ENCODE measurements at regions not wholly inside any gene's neighbourhood (a gene's known extent, or its start where the extent isn't known, plus 50 kb on each side); places are given as distances from the start of the nearest gene placed in this dataset.

GRCh38 chr10:3856593-3856992 lies 71.6 kb upstream of the KLF6 start:
- TF ChIP-seq, protein P1, sequence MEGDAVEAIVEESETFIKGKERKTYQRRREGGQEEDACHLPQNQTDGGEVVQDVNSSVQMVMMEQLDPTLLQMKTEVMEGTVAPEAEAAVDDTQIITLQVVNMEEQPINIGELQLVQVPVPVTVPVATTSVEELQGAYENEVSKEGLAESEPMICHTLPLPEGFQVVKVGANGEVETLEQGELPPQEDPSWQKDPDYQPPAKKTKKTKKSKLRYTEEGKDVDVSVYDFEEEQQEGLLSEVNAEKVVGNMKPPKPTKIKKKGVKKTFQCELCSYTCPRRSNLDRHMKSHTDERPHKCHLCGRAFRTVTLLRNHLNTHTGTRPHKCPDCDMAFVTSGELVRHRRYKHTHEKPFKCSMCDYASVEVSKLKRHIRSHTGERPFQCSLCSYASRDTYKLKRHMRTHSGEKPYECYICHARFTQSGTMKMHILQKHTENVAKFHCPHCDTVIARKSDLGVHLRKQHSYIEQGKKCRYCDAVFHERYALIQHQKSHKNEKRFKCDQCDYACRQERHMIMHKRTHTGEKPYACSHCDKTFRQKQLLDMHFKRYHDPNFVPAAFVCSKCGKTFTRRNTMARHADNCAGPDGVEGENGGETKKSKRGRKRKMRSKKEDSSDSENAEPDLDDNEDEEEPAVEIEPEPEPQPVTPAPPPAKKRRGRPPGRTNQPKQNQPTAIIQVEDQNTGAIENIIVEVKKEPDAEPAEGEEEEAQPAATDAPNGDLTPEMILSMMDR (conservative IDR thresholded peaks at IDR 0.05; ENCODE audit: low read depth, low read length), result no peak
- TF ChIP-seq EZH2phosphoT487 (IDR thresholded peaks at IDR 0.05; ENCODE audit: borderline replicate concordance, low read length), result no peak

Measured in PC-3 (cell line).